H1 (cell line): ENCODE measurements at regions not wholly inside any gene's neighbourhood (a gene's known extent, or its start where the extent isn't known, plus 50 kb on each side); places are given as distances from the start of the nearest gene placed in this dataset.

Experiments
- CTCF ChIA-PET: fragments of 300-600 bp; sonication (Branson Sonifier 250); formaldehyde crosslinking; loops from one replicate; lab custom pipeline; 2021; ENCODE audit not compliant: partially characterized antibody; lab: Charles Lee
- POLR2A ChIA-PET: fragments of 300-600 bp; sonication (Branson Sonifier 250); formaldehyde crosslinking; loops from one replicate; lab custom pipeline; 2021; ENCODE audit warnings: inconsistent platforms; ENCODE audit not compliant: partially characterized antibody; lab: Charles Lee
- DNase-seq, 2 experiments: peaks; one replicate each; pipeline versions ENCODE4 v3.0.0 to v3.0.0-alpha.2; 2010 to 2022; ENCODE audit warnings: low spot score in 2 of 2, low read depth in 1 of 2, mixed read lengths in 1 of 2
- FAIRE-seq: peaks from 2 replicates; lab custom pipeline; 2011; peaks lifted over from hg19 to GRCh38; lab: Jason Lieb, UNC
- H2AFZ ChIP-seq: 2 replicates; pipeline ENCODE4 v1.8.1; 2012; ENCODE audit warnings: low read length, inconsistent platforms
- H2AK5ac ChIP-seq: 2 replicates; pipeline ENCODE4 v1.6.1; 2013; ENCODE audit warnings: low read depth, low read length
- H2BK120ac ChIP-seq: replicated peaks from 2 replicates; pipeline ENCODE3; 2013; ENCODE audit warnings: low read depth, low read length, inconsistent platforms
- H2BK12ac ChIP-seq: 2 replicates; pipeline ENCODE4 v1.6.1; 2013; ENCODE audit warnings: low read depth, low read length
- H2BK15ac ChIP-seq: 2 replicates; pipeline ENCODE4 v1.6.1; 2013; ENCODE audit warnings: low read length
- H2BK20ac ChIP-seq: 2 replicates; pipeline ENCODE4 v1.6.1; 2013; ENCODE audit warnings: low read length
- H2BK5ac ChIP-seq: 2 replicates; pipeline ENCODE4 v1.6.1; 2013; ENCODE audit warnings: low read depth, low read length
- H3K14ac ChIP-seq: 2 replicates; pipeline ENCODE4 v1.6.1; 2013; ENCODE audit warnings: inconsistent platforms; ENCODE audit not compliant: insufficient read length
- H3K18ac ChIP-seq: 2 replicates; pipeline ENCODE4 v1.6.1; 2013; ENCODE audit warnings: low read length; ENCODE audit errors: extremely low read depth
- H3K23ac ChIP-seq: 2 replicates; pipeline ENCODE4 v1.6.1; 2013; ENCODE audit warnings: inconsistent platforms; ENCODE audit not compliant: insufficient read length
- H3K23me2 ChIP-seq: 2 replicates; pipeline ENCODE4 v1.6.1; 2013; ENCODE audit warnings: low read depth, low read length
- H3K27ac ChIP-seq: 2 replicates; pipeline ENCODE4 v1.6.1; 2011; ENCODE audit warnings: low read depth, low read length, inconsistent platforms
- H3K27me3 ChIP-seq, 4 experiments: replicated peaks in 1 of 4; 1 replicate in 1 of 4; 2 replicates in 3 of 4; pipeline versions ENCODE4 v1.6.1 to v1.8.1; 2011 to 2013; ENCODE audit warnings: low read length in 3 of 4, mild to moderate bottlenecking in 3 of 4, inconsistent platforms in 2 of 4, mixed read lengths in 2 of 4, moderate library complexity in 1 of 4; ENCODE audit not compliant: control insufficient read depth in 3 of 4, insufficient read depth in 3 of 4; ENCODE audit errors: extremely low read depth in 1 of 4
- H3K36me3 ChIP-seq, 4 experiments: 2 replicates each; pipeline versions ENCODE4 v1.6.1 to v1.8.1; 2011 to 2013; ENCODE audit warnings: mild to moderate bottlenecking in 4 of 4, low read length in 3 of 4, moderate library complexity in 2 of 4, control low read depth in 1 of 4, inconsistent platforms in 1 of 4; ENCODE audit not compliant: insufficient read depth in 4 of 4, control insufficient read depth in 2 of 4
- H3K4ac ChIP-seq: replicated peaks from 2 replicates; pipeline ENCODE3; 2013; ENCODE audit warnings: low read length, low read depth, mixed read lengths, inconsistent platforms; ENCODE audit not compliant: insufficient read length
- H3K4me1 ChIP-seq, 4 experiments: replicated peaks in 1 of 4; 1 replicate in 1 of 4; 2 replicates in 3 of 4; pipeline versions ENCODE4 v1.6.1 to v1.8.1; 2011 to 2013; ENCODE audit warnings: low read length in 3 of 4, inconsistent platforms in 2 of 4, mixed read lengths in 1 of 4; ENCODE audit not compliant: insufficient read depth in 4 of 4, control insufficient read depth in 3 of 4
- H3K4me2 ChIP-seq, 2 experiments: 2 replicates each; pipeline versions ENCODE4 v1.6.1 to v1.8.1; 2011 to 2013; ENCODE audit warnings: low read depth in 2 of 2, low read length in 2 of 2, control low read depth in 1 of 2, inconsistent platforms in 1 of 2, mild to moderate bottlenecking in 1 of 2; ENCODE audit not compliant: insufficient read depth in 1 of 2
- H3K4me3 ChIP-seq, 4 experiments: fragments of 200-600, 300-600 bp in 1 of 4; sonication (generic), shearing (Covaris generic), sonication (Bioruptor Twin) in 1 of 4; 2 replicates each; pipeline versions ENCODE4 v1.5.1 to v1.8.1; 2011 to 2016; ENCODE audit warnings: low read length in 4 of 4, low read depth in 3 of 4, control low read depth in 2 of 4, inconsistent platforms in 2 of 4, mild to moderate bottlenecking in 2 of 4, mixed read lengths in 1 of 4, moderate library complexity in 1 of 4; ENCODE audit not compliant: insufficient read depth in 2 of 4; ENCODE audit errors: extremely low read depth in 1 of 4
- H3K56ac ChIP-seq: replicated peaks from 2 replicates; pipeline ENCODE3; 2013; ENCODE audit warnings: low read depth, mild to moderate bottlenecking, mixed read lengths, low read length, inconsistent platforms; ENCODE audit not compliant: insufficient read length
- H3K79me1 ChIP-seq: 2 replicates; pipeline ENCODE4 v1.6.1; 2013; ENCODE audit warnings: low read depth, low read length, control low read depth
- H3K79me2 ChIP-seq, 2 experiments: 2 replicates each; pipeline versions ENCODE4 v1.6.1 to v1.8.1; 2012 to 2013; ENCODE audit warnings: low read length in 2 of 2, mild to moderate bottlenecking in 2 of 2, inconsistent platforms in 1 of 2; ENCODE audit not compliant: insufficient read depth in 2 of 2, control insufficient read depth in 1 of 2
- H3K9ac ChIP-seq, 4 experiments: replicated peaks in 1 of 4; 1 replicate in 1 of 4; 2 replicates in 3 of 4; pipeline versions ENCODE4 v1.6.1 to v1.8.1; 2011 to 2013; ENCODE audit warnings: low read depth in 3 of 4, low read length in 3 of 4, control low read depth in 2 of 4, mild to moderate bottlenecking in 2 of 4, moderate library complexity in 2 of 4, inconsistent platforms in 1 of 4; ENCODE audit errors: extremely low read depth in 1 of 4
- H3K9me3 ChIP-seq, 2 experiments: 2 replicates each; pipeline versions ENCODE4 v1.6.1 to v1.8.1; 2012 to 2013; ENCODE audit warnings: mild to moderate bottlenecking in 2 of 2, moderate library complexity in 2 of 2, control low read depth in 1 of 2, inconsistent platforms in 1 of 2, low read depth in 1 of 2, low read length in 1 of 2, mixed read lengths in 1 of 2; ENCODE audit not compliant: insufficient read depth in 2 of 2
- H4K20me1 ChIP-seq, 2 experiments: replicated peaks in 1 of 2; 2 replicates each; pipeline versions ENCODE3 to v1.8.1; 2011 to 2013; ENCODE audit warnings: inconsistent platforms in 2 of 2, low read length in 2 of 2, mild to moderate bottlenecking in 1 of 2; ENCODE audit not compliant: insufficient read depth in 2 of 2, control insufficient read depth in 1 of 2
- H4K5ac ChIP-seq: 2 replicates; pipeline ENCODE4 v1.6.1; 2013; ENCODE audit warnings: low read length, low read depth, mixed read lengths, inconsistent platforms; ENCODE audit not compliant: insufficient read length
- H4K8ac ChIP-seq: 2 replicates; pipeline ENCODE4 v1.8.0; 2013; ENCODE audit warnings: mild to moderate bottlenecking, moderate library complexity, low read length, inconsistent platforms; ENCODE audit not compliant: insufficient read depth; ENCODE audit errors: extremely low read depth
- H4K91ac ChIP-seq: replicated peaks from 2 replicates; pipeline ENCODE3; 2013; ENCODE audit warnings: low read length, mixed read lengths, inconsistent platforms; ENCODE audit not compliant: insufficient read length
- SUZ12 ChIP-seq: fragments of 200-600 bp; sonication (generic); IDR thresholded peaks from 2 replicates; pipeline ENCODE4 v1.6.1; 2012; ENCODE audit warnings: mild to moderate bottlenecking, inconsistent platforms, low read length, moderate library complexity, mixed read lengths
- WGBS, 2 experiments: shearing (Covaris generic) in 1 of 2; methylation state at CpG; one replicate each; pipeline versions ENCODE4 v1.1.6 to v1.1.7; 2013 to 2015; ENCODE audit warnings: low lambda C conversion rate in 2 of 2, mixed read lengths in 2 of 2, inconsistent platforms in 1 of 2, low coverage in 1 of 2, missing lambda C conversion rate in 1 of 2; ENCODE audit not compliant: insufficient replicate concordance in 2 of 2, insufficient coverage in 1 of 2, insufficient read length in 1 of 2; ENCODE audit errors: extremely low coverage in 1 of 2, missing lambda C conversion rate in 1 of 2; 5-methylcytosine and 5-hydroxymethylcytosine counted together

- Histone ChIP-seq H3K23ac (no peak overlapping the region), H2BK5ac (no peak overlapping the region), H4K5ac (no peak overlapping the region), H3K9me3 (no peaks in the 10 kb centered on the region; a peak in 1 of 4 replicates), H2AFZ (no peak overlapping the region), H4K20me1 (no peaks in the 10 kb centered on the region)
- 95% methylated on average over 12 of the region's 14 CpGs; no CpG with 5 or more reads in 1 of the 2 experiments for WGBS, 2 experiments
- TF ChIP-seq SUZ12, result no peak
- TF ChIP-seq, all 59 proteins: peak for 0
- Histone ChIP-seq H3K4ac (no peak overlapping the region), H3K56ac (no peak overlapping the region), H3K18ac (no peak overlapping the region), H2BK120ac (no peak overlapping the region), H3K14ac (no peak overlapping the region), H4K91ac (no peak overlapping the region), H3K79me1 (no peaks in the 10 kb centered on the region; the same call in 1 of the 2 replicates), H2BK15ac (no peak overlapping the region), H3K9ac (no peak overlapping the region), H4K8ac (peak overlapping the region; percentile 19), H3K23me2 (no peaks in the 10 kb centered on the region), H2AK5ac (no peak overlapping the region), H3K4me1 (no peaks in the 10 kb centered on the region), H3K4me3 (no peak overlapping the region), H3K4me2 (no peak overlapping the region), H2BK12ac (no peak overlapping the region), H3K27ac (no peak overlapping the region), H3K27me3 (no peaks in the 10 kb centered on the region), H2BK20ac (no peak overlapping the region), H3K36me3 (no peaks in the 10 kb centered on the region), H3K79me2 (no peaks in the 10 kb centered on the region)
- DNase-seq, result no peak
- POLR2A ChIA-PET, result no interaction called here
- CTCF ChIA-PET, result interaction anchor here (1.6 kb wide), 1 partner anchor 9 kb away, joined by 4 read pairs; no protein-coding TSS in a partner anchor
- FAIRE-seq, result no peak
Observed at GRCh38 chr3:127069814-127070440, 87.0 kb downstream of the PLXNA1 start.
